ENCODE measurements at regions not wholly inside any gene's neighbourhood (a gene's known extent, or its start where the extent isn't known, plus 50 kb on each side); places are given as distances from the start of the nearest gene placed in this dataset.

- TF ChIP-seq POLR2AphosphoS5 (IDR thresholded peaks at IDR 0.05; ENCODE audit: low read depth, low read length) (no peak), POLR2A (IDR thresholded peaks at IDR 0.05; ENCODE audit: low read depth, low read length) (no peak), TAF1 (IDR thresholded peaks at IDR 0.05; ENCODE audit: borderline replicate concordance, low read depth, low read length) (no peak)
- DNase-seq (ENCODE audit: insufficient read length) (no peak), FAIRE-seq (no peak)
These were observed 283.8 kb upstream of the ROBO1 start for GRCh38 chr3:80051602-80051962.

GRCh38 chr3:80050826-80051601, 283.2 kb upstream of the ROBO1 start:
- TF ChIP-seq TAF1 (IDR thresholded peaks at IDR 0.05; ENCODE audit: borderline replicate concordance, low read depth, low read length) (no peak), POLR2A (IDR thresholded peaks at IDR 0.05; ENCODE audit: low read depth, low read length) (no peak), POLR2AphosphoS5 (IDR thresholded peaks at IDR 0.05; ENCODE audit: low read depth, low read length) (no peak)
- DNase-seq (ENCODE audit: insufficient read length) (no peak), FAIRE-seq (no peak)

- no peak for DNase-seq (ENCODE audit: insufficient read length)
- TF ChIP-seq TAF1 (IDR thresholded peaks at IDR 0.05; ENCODE audit: borderline replicate concordance, low read depth, low read length) (no peak), POLR2AphosphoS5 (IDR thresholded peaks at IDR 0.05; ENCODE audit: low read depth, low read length) (no peak), POLR2A (IDR thresholded peaks at IDR 0.05; ENCODE audit: low read depth, low read length) (no peak)
- FAIRE-seq: no peak
These were observed 275.4 kb upstream of the ROBO1 start for GRCh38 chr3:80043226-80043625.

GRCh38 chr3:80040067-80040466, 272.3 kb upstream of the ROBO1 start:
- DNase-seq (ENCODE audit: insufficient read length): no peak
- TF ChIP-seq POLR2A (IDR thresholded peaks at IDR 0.05; ENCODE audit: low read depth, low read length) (no peak), TAF1 (IDR thresholded peaks at IDR 0.05; ENCODE audit: borderline replicate concordance, low read depth, low read length) (no peak), POLR2AphosphoS5 (IDR thresholded peaks at IDR 0.05; ENCODE audit: low read depth, low read length) (no peak)
- FAIRE-seq: no peak

GRCh38 chr3:80036176-80036575, 268.4 kb upstream of the ROBO1 start:
- DNase-seq (ENCODE audit: insufficient read length) (no peak), FAIRE-seq (no peak)
- TF ChIP-seq POLR2A (IDR thresholded peaks at IDR 0.05; ENCODE audit: low read depth, low read length): no peak
- TF ChIP-seq POLR2AphosphoS5 (IDR thresholded peaks at IDR 0.05; ENCODE audit: low read depth, low read length): no peak
- no peak for TF ChIP-seq TAF1 (IDR thresholded peaks at IDR 0.05; ENCODE audit: borderline replicate concordance, low read depth, low read length)

- no peak for DNase-seq (ENCODE audit: insufficient read length)
- no peak for FAIRE-seq
- TF ChIP-seq TAF1 (IDR thresholded peaks at IDR 0.05; ENCODE audit: borderline replicate concordance, low read depth, low read length) (no peak), POLR2A (IDR thresholded peaks at IDR 0.05; ENCODE audit: low read depth, low read length) (no peak), POLR2AphosphoS5 (IDR thresholded peaks at IDR 0.05; ENCODE audit: low read depth, low read length) (no peak)
These were observed 267.2 kb upstream of the ROBO1 start for GRCh38 chr3:80035021-80035420.

GRCh38 chr3:80023010-80023409, 255.2 kb upstream of the ROBO1 start:
- FAIRE-seq (no peak), DNase-seq (ENCODE audit: insufficient read length) (no peak)
- TF ChIP-seq TAF1 (IDR thresholded peaks at IDR 0.05; ENCODE audit: borderline replicate concordance, low read depth, low read length) (no peak), POLR2A (IDR thresholded peaks at IDR 0.05; ENCODE audit: low read depth, low read length) (no peak), POLR2AphosphoS5 (IDR thresholded peaks at IDR 0.05; ENCODE audit: low read depth, low read length) (no peak)

GRCh38 chr3:80018375-80018774, 250.6 kb upstream of the ROBO1 start:
- TF ChIP-seq POLR2AphosphoS5 (IDR thresholded peaks at IDR 0.05; ENCODE audit: low read depth, low read length) (no peak), TAF1 (IDR thresholded peaks at IDR 0.05; ENCODE audit: borderline replicate concordance, low read depth, low read length) (no peak), POLR2A (IDR thresholded peaks at IDR 0.05; ENCODE audit: low read depth, low read length) (no peak)
- DNase-seq (ENCODE audit: insufficient read length) (no peak), FAIRE-seq (no peak)

GRCh38 chr3:80017369-80017768, 249.6 kb upstream of the ROBO1 start:
- DNase-seq (ENCODE audit: insufficient read length) (no peak), FAIRE-seq (no peak)
- no peak for TF ChIP-seq TAF1 (IDR thresholded peaks at IDR 0.05; ENCODE audit: borderline replicate concordance, low read depth, low read length)
- TF ChIP-seq POLR2AphosphoS5 (IDR thresholded peaks at IDR 0.05; ENCODE audit: low read depth, low read length): no peak
- TF ChIP-seq POLR2A (IDR thresholded peaks at IDR 0.05; ENCODE audit: low read depth, low read length): no peak

GRCh38 chr3:80014576-80014975, 246.8 kb upstream of the ROBO1 start:
- FAIRE-seq (no peak), DNase-seq (ENCODE audit: insufficient read length) (no peak)
- no peak for TF ChIP-seq POLR2A (IDR thresholded peaks at IDR 0.05; ENCODE audit: low read depth, low read length)
- TF ChIP-seq TAF1 (IDR thresholded peaks at IDR 0.05; ENCODE audit: borderline replicate concordance, low read depth, low read length): no peak
- TF ChIP-seq POLR2AphosphoS5 (IDR thresholded peaks at IDR 0.05; ENCODE audit: low read depth, low read length): no peak

- TF ChIP-seq POLR2A (IDR thresholded peaks at IDR 0.05; ENCODE audit: low read depth, low read length) (no peak), POLR2AphosphoS5 (IDR thresholded peaks at IDR 0.05; ENCODE audit: low read depth, low read length) (no peak), TAF1 (IDR thresholded peaks at IDR 0.05; ENCODE audit: borderline replicate concordance, low read depth, low read length) (no peak)
- DNase-seq (ENCODE audit: insufficient read length): no peak
- no peak for FAIRE-seq
These were observed 242.3 kb upstream of the ROBO1 start for GRCh38 chr3:80010021-80010571.

GRCh38 chr3:80007522-80007921, 239.7 kb upstream of the ROBO1 start:
- FAIRE-seq: no peak
- TF ChIP-seq POLR2AphosphoS5 (IDR thresholded peaks at IDR 0.05; ENCODE audit: low read depth, low read length) (no peak), POLR2A (IDR thresholded peaks at IDR 0.05; ENCODE audit: low read depth, low read length) (no peak), TAF1 (IDR thresholded peaks at IDR 0.05; ENCODE audit: borderline replicate concordance, low read depth, low read length) (no peak)
- DNase-seq (ENCODE audit: insufficient read length): no peak
